ENCODE measurements at regions not wholly inside any gene's neighbourhood (a gene's known extent, or its start where the extent isn't known, plus 50 kb on each side); places are given as distances from the start of the nearest gene placed in this dataset.
"Not testable (repeated sequence)": the region's sequence is repeated elsewhere in the genome, so short reads cannot be mapped to it uniquely, and the experiment has no call there.

- no peak for DNase-seq (ENCODE audit: low spot score)
These were observed 450.2 kb downstream of the CCER1 start for GRCh38 chr12:90504806-90505205.

- no peak for DNase-seq (ENCODE audit: low spot score)
These were observed 452.9 kb downstream of the CCER1 start for GRCh38 chr12:90502070-90502469.

- DNase-seq (ENCODE audit: low spot score): no peak
These were observed 453.6 kb downstream of the CCER1 start for GRCh38 chr12:90501412-90501811.

GRCh38 chr12:90499795-90500194 lies 455.2 kb downstream of the CCER1 start:
- no peak for DNase-seq (ENCODE audit: low spot score)

- no peak for DNase-seq (ENCODE audit: low spot score)
These were observed 456.9 kb downstream of the CCER1 start for GRCh38 chr12:90497923-90498545.

- no peak for DNase-seq (ENCODE audit: low spot score)
These were observed 464.6 kb downstream of the CCER1 start for GRCh38 chr12:90490355-90490754.

GRCh38 chr12:90489141-90489540 lies 465.8 kb downstream of the CCER1 start:
- no peak for DNase-seq (ENCODE audit: low spot score)

- DNase-seq (ENCODE audit: low spot score): no peak
These were observed 469.4 kb downstream of the CCER1 start for GRCh38 chr12:90485560-90485959.

- no peak for DNase-seq (ENCODE audit: low spot score)
These were observed 470.9 kb downstream of the CCER1 start for GRCh38 chr12:90484094-90484493.

GRCh38 chr12:90481748-90482147 lies 473.2 kb downstream of the CCER1 start:
- DNase-seq (ENCODE audit: low spot score): no peak

GRCh38 chr12:90479237-90479636 lies 475.7 kb downstream of the CCER1 start:
- DNase-seq (ENCODE audit: low spot score): no peak

- DNase-seq (ENCODE audit: low spot score): no peak
These were observed 481.1 kb downstream of the CCER1 start for GRCh38 chr12:90473831-90474230.

GRCh38 chr12:90460681-90461080 lies 494.3 kb downstream of the CCER1 start:
- DNase-seq (ENCODE audit: low spot score): no peak

- DNase-seq (ENCODE audit: low spot score): no peak
These were observed 498.7 kb downstream of the CCER1 start for GRCh38 chr12:90456248-90456647.

GRCh38 chr12:90455756-90456155 lies 499.2 kb downstream of the CCER1 start:
- no peak for DNase-seq (ENCODE audit: low spot score)

- DNase-seq (ENCODE audit: low spot score): no peak
These were observed 505.4 kb downstream of the CCER1 start for GRCh38 chr12:90449611-90450010.

- DNase-seq (ENCODE audit: low spot score): not testable (repeated sequence)
These were observed 511.5 kb downstream of the CCER1 start for GRCh38 chr12:90443466-90443865.

GRCh38 chr12:90441431-90441830 lies 513.5 kb downstream of the CCER1 start:
- DNase-seq (ENCODE audit: low spot score): no peak

- no peak for DNase-seq (ENCODE audit: low spot score)
These were observed 526.1 kb downstream of the CCER1 start for GRCh38 chr12:90428881-90429280.

GRCh38 chr12:90428465-90428864 lies 526.5 kb downstream of the CCER1 start:
- DNase-seq (ENCODE audit: low spot score): no peak

GRCh38 chr12:90423965-90424364 lies 531.0 kb downstream of the CCER1 start:
- DNase-seq (ENCODE audit: low spot score): no peak

- DNase-seq (ENCODE audit: low spot score): no peak
These were observed 544.0 kb downstream of the CCER1 start for GRCh38 chr12:90410962-90411361.

GRCh38 chr12:90407841-90408240 lies 547.1 kb downstream of the CCER1 start:
- DNase-seq (ENCODE audit: low spot score): no peak

- no peak for DNase-seq (ENCODE audit: low spot score)
These were observed 550.9 kb downstream of the CCER1 start for GRCh38 chr12:90404071-90404470.
